ENCODE measurements at regions not wholly inside any gene's neighbourhood (a gene's known extent, or its start where the extent isn't known, plus 50 kb on each side); places are given as distances from the start of the nearest gene placed in this dataset.

DNA sequence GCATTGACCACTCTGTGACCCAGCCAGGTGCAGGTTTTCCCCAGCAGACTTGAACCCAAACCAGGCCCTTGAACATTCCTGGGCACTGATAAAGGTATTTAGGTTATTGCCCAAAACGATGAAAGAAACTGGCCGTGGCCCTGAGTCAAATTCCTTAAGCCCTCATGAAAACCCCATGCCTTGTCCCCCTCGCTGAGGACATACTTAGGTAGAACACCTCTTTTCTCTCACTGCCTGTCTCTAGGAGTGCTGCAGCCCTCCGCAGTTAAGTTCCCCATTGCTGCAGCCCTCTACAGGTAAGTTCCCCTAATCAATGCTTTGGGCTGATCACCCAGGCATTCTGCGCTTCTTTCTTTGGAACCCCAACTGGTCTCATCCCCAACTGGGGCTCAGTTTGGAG is 961.6 kb downstream of the TBC1D22A start:
- Histone ChIP-seq H3K36me3 (ENCODE audit: control insufficient read depth, insufficient read depth, low read length) (no peaks in the 10 kb centered on the region), H3K56ac (ENCODE audit: extremely low read depth, insufficient read depth, low read length) (no peak overlapping the region), H3K14ac (replicated peaks; ENCODE audit: low read depth, low read length) (no peak overlapping the region), H3K27me3 (ENCODE audit: control insufficient read depth, insufficient read depth, low read length) (no peaks in the 10 kb centered on the region), H3K9ac (ENCODE audit: low read depth, low read length) (no peak overlapping the region), H4K91ac (ENCODE audit: insufficient read depth, low read depth, low read length) (no peak overlapping the region), H3K9me3 (ENCODE audit: control insufficient read depth, insufficient read depth, low read length) (peaks cover 8% of the 10 kb centered on the region; the same call in 1 of the 2 replicates), H4K5ac (ENCODE audit: low read depth, low read length) (no peak overlapping the region), H3K4me2 (ENCODE audit: low read depth, low read length) (no peak overlapping the region), H2BK20ac (ENCODE audit: low read depth, low read length) (no peak overlapping the region), H3K4ac (ENCODE audit: low read depth, low read length) (no peak overlapping the region), H4K8ac (ENCODE audit: low read depth in 2 of 2, low read length in 2 of 2) (no peak overlapping the region), H2AK9ac (replicated peaks; ENCODE audit: low read depth, low read length, poor library complexity) (no peak overlapping the region), H3K4me3 (ENCODE audit: insufficient read depth, low read depth, low read length) (no peak overlapping the region), H2AK5ac (ENCODE audit: low read depth, low read length) (no peak overlapping the region), H2BK120ac (ENCODE audit: low read depth, low read length) (no peak overlapping the region), H2BK5ac (ENCODE audit: low read depth, low read length, poor library complexity, severe bottlenecking) (no peak overlapping the region), H3K4me1 (ENCODE audit: control insufficient read depth, insufficient read depth, low read length) (no peaks in the 10 kb centered on the region), H3K23ac (ENCODE audit: low read depth, low read length) (no peak overlapping the region), H2AFZ (replicated peaks; ENCODE audit: low read length, poor library complexity) (no peak overlapping the region), H3K18ac (ENCODE audit: low read depth, low read length) (no peak overlapping the region), H3K27ac (ENCODE audit: insufficient read depth, low read length) (no peak overlapping the region), H3K9me1 (ENCODE audit: insufficient read depth, low read length) (no peaks in the 10 kb centered on the region), H2BK15ac (ENCODE audit: low read depth, low read length) (no peak overlapping the region), H4K20me1 (ENCODE audit: insufficient read depth, low read length) (no peaks in the 10 kb centered on the region), H3K79me1 (ENCODE audit: low read depth in 1 of 2, low read length in 2 of 2) (no peaks in the 10 kb centered on the region)
- ChIA-PET POLR2A (ENCODE audit: unreplicated experiment) (no interaction called here), CTCF (no interaction called here)
- intact Hi-C loops (cut with micrococcal nuclease): no loop called here
- BruUV-seq (replicated peaks): no TSS peak
- in situ Hi-C loops (cut with MboI; ENCODE audit: low sequenced_read_pairs): no loop called here
- dilution Hi-C loops (cut with HindIII; ENCODE audit: low sequenced_read_pairs, unreplicated experiment): no loop called here
- DNase-seq (no peak), ATAC-seq (ENCODE audit: low read depth) (no peak)
- 27% methylated on average over 3 of the region's 5 CpGs; no CpG with 5 or more reads in 1 of the 2 experiments for WGBS, 2 experiments (ENCODE audit: extremely low coverage in 2 of 2, insufficient read length in 1 of 2)
- TF ChIP-seq MAZ (IDR thresholded peaks at IDR 0.05; ENCODE audit: borderline replicate concordance, low read depth, low read length): no peak
- TF ChIP-seq, protein P1, sequence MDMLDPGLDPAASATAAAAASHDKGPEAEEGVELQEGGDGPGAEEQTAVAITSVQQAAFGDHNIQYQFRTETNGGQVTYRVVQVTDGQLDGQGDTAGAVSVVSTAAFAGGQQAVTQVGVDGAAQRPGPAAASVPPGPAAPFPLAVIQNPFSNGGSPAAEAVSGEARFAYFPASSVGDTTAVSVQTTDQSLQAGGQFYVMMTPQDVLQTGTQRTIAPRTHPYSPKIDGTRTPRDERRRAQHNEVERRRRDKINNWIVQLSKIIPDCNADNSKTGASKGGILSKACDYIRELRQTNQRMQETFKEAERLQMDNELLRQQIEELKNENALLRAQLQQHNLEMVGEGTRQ (IDR thresholded peaks at IDR 0.05; ENCODE audit: low read depth, low read length): no peak
- TF ChIP-seq CHD1 (IDR thresholded peaks at IDR 0.05; ENCODE audit: low read depth, low read length): no peak
- TF ChIP-seq POLR2A (IDR thresholded peaks at IDR 0.05; ENCODE audit: low read depth, low read length): no peak
- no peak for TF ChIP-seq RFX5 (IDR thresholded peaks at IDR 0.05; ENCODE audit: low read depth, low read length)
- TF ChIP-seq MAFK (IDR thresholded peaks at IDR 0.05; ENCODE audit: low read depth, low read length): no peak
- TF ChIP-seq SMC3 (IDR thresholded peaks at IDR 0.05; ENCODE audit: low read depth, low read length): no peak
- no peak for TF ChIP-seq CEBPB (IDR thresholded peaks at IDR 0.05; ENCODE audit: low read depth, low read length)
- TF ChIP-seq, protein P2, sequence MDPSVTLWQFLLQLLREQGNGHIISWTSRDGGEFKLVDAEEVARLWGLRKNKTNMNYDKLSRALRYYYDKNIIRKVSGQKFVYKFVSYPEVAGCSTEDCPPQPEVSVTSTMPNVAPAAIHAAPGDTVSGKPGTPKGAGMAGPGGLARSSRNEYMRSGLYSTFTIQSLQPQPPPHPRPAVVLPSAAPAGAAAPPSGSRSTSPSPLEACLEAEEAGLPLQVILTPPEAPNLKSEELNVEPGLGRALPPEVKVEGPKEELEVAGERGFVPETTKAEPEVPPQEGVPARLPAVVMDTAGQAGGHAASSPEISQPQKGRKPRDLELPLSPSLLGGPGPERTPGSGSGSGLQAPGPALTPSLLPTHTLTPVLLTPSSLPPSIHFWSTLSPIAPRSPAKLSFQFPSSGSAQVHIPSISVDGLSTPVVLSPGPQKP (IDR thresholded peaks at IDR 0.05; ENCODE audit: borderline replicate concordance, low read depth, low read length): no peak
- TF ChIP-seq FOS (IDR thresholded peaks at IDR 0.05; ENCODE audit: low read depth, low read length): no peak
- no peak for TF ChIP-seq NFE2L2 (IDR thresholded peaks at IDR 0.05; ENCODE audit: low read depth, low read length)
- TF ChIP-seq RCOR1 (IDR thresholded peaks at IDR 0.05; ENCODE audit: insufficient replicate concordance, low read length): no peak
- no peak for TF ChIP-seq BHLHE40 (IDR thresholded peaks at IDR 0.05; ENCODE audit: low read depth, low read length)

Measured in IMR-90 (cell line).